Calu3 (cell line): ENCODE measurements at regions not wholly inside any gene's neighbourhood (a gene's known extent, or its start where the extent isn't known, plus 50 kb on each side); places are given as distances from the start of the nearest gene placed in this dataset.
A peak's percentile ranks its signal among the peaks of the same experiment; 100 is the strongest.

Source experiments
- BruUV-seq: library from RNA; stranded (reverse); fragments of 400-500 nt; replicated peaks from 2 replicates; lab custom pipeline; 2021; lab: Mats Ljungman, UMichigan
- CTCF ChIA-PET: fragments of 300-600 bp; sonication (Branson Sonifier 250); formaldehyde crosslinking; loops from one replicate; lab custom pipeline; 2022; ENCODE audit warnings: antibody characterized with exemption; lab: Charles Lee
- DNase-seq: peaks from one replicate; pipeline ENCODE4 v3.0.0; 2022
- H3K27ac Mint-ChIP-seq: one replicate; pipeline ENCODE4 v1.8.0; 2022; ENCODE audit warnings: mixed read lengths; ENCODE audit not compliant: unreplicated experiment
- H3K27me3 Mint-ChIP-seq: one replicate; pipeline ENCODE4 v1.8.0; 2022; ENCODE audit warnings: mixed read lengths; ENCODE audit not compliant: unreplicated experiment
- H3K36me3 Mint-ChIP-seq: one replicate; pipeline ENCODE4 v1.8.0; 2022; ENCODE audit warnings: mild to moderate bottlenecking, moderate library complexity, mixed read lengths; ENCODE audit not compliant: insufficient read depth, unreplicated experiment
- H3K4me1 Mint-ChIP-seq: one replicate; pipeline ENCODE4 v1.8.0; 2022; ENCODE audit warnings: mild to moderate bottlenecking, low read depth, mixed read lengths; ENCODE audit not compliant: unreplicated experiment
- H3K4me3 Mint-ChIP-seq: one replicate; pipeline ENCODE4 v1.8.0; 2022; ENCODE audit warnings: mild to moderate bottlenecking, low read depth, moderate library complexity, mixed read lengths; ENCODE audit not compliant: unreplicated experiment
- H3K9me3 Mint-ChIP-seq: one replicate; pipeline ENCODE4 v1.8.0; 2022; ENCODE audit warnings: low read depth, mixed read lengths; ENCODE audit not compliant: unreplicated experiment
- CTCF ChIP-seq: fragments of 200-600 bp; IDR thresholded peaks from one replicate; pipeline ENCODE4 v1.8.0; 2022; ENCODE audit warnings: antibody characterized with exemption; ENCODE audit not compliant: unreplicated experiment
- intact Hi-C: fragments of 100-400 bp; cut with micrococcal nuclease; formaldehyde crosslinking; loops from one replicate; pipeline ENCODE4 v1.10.0; 2022; ENCODE audit not compliant: unreplicated experiment

- DNase-seq = no peak
- H3K36me3 Mint-ChIP-seq = peaks cover 6% of the 10 kb centered on the region
- no peak for TF ChIP-seq CTCF
- CTCF ChIA-PET = interaction anchor here (1.1 kb wide), 1 partner anchor 9 kb away, joined by 3 read pairs; no protein-coding TSS in a partner anchor
- intact Hi-C loops = no loop called here
- H3K4me1 Mint-ChIP-seq = peaks cover 41% of the 10 kb centered on the region
- H3K4me3 Mint-ChIP-seq = no peak overlapping the region
- peak overlapping the region; percentile 91 for H3K27ac Mint-ChIP-seq
- peaks cover 2% of the 10 kb centered on the region for H3K9me3 Mint-ChIP-seq
- H3K27me3 Mint-ChIP-seq = no peaks in the 10 kb centered on the region
- BruUV-seq = no TSS peak
Measured at GRCh38 chr3:161987933-161988332, 491.3 kb downstream of the OTOL1 start.

DNA sequence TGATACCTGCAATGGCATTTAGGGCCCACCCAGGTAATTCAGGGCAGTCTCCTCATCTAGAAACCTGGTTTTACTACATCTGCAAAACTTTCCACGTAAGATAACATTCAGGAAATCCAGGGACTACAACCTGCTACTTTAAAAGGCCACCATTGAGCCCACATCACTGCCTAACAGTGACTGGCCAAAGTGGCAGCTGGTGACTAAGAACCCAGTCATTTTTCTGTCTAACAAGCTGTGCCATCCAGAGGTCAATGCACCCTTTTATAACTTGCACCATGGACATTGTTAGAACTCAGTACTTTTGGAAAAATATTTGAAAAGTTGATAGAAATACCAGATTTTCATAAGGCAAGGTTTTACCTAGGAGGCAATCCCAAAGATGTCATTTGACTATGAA, 492.4 kb downstream of the OTOL1 start:
- no TSS peak for BruUV-seq
- CTCF ChIA-PET = no interaction called here
- Mint-ChIP-seq H3K4me1 (peaks cover 41% of the 10 kb centered on the region), H3K27me3 (no peaks in the 10 kb centered on the region), H3K4me3 (no peak overlapping the region), H3K27ac (peak overlapping the region; percentile 91), H3K36me3 (peaks cover 6% of the 10 kb centered on the region), H3K9me3 (peaks cover 2% of the 10 kb centered on the region)
- intact Hi-C loops = no loop called here
- DNase-seq = peak; percentile 44
- no peak for TF ChIP-seq CTCF

GRCh38 chr3:161990036-161990435, 493.4 kb downstream of the OTOL1 start:
- no peak overlapping the region for H3K27ac Mint-ChIP-seq
- CTCF ChIA-PET = no interaction called here
- no peak for DNase-seq
- no peak for TF ChIP-seq CTCF
- H3K4me1 Mint-ChIP-seq = peaks cover 41% of the 10 kb centered on the region
- peaks cover 2% of the 10 kb centered on the region for H3K9me3 Mint-ChIP-seq
- no TSS peak for BruUV-seq
- intact Hi-C loops = no loop called here
- H3K36me3 Mint-ChIP-seq = peaks cover 6% of the 10 kb centered on the region
- no peak overlapping the region for H3K4me3 Mint-ChIP-seq
- no peaks in the 10 kb centered on the region for H3K27me3 Mint-ChIP-seq

DNA sequence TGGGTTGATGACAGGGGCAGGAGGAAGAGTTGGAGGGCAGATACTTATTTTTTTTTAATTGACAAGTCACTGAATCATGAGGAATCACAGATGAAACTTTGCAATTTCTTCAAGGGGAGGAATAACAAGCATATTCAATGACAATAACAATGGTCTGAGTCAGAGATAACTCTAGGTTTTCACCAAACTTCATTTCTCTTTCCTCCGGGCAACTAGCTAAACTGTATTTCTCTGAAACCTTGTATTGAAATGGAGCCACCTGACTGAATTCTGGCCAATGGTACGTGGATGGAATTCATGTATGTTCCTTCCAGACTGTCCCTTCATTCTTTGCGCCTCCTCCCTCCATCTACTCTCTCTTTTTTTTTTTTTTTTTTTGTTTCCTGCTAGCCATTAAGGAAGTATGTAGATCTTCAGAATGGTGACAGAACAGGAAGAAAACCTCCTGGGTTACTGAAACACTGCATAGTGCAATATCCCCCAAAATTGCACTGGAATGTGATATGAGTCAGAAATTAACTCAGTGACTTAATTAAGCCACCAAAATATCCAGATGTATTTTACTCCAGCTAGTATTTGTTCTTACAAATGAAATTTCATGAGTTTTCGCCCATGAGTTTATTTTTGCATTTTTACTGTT, 495.4 kb downstream of the OTOL1 start:
- Mint-ChIP-seq H3K4me1 (peaks cover 41% of the 10 kb centered on the region), H3K9me3 (peaks cover 2% of the 10 kb centered on the region), H3K36me3 (peaks cover 6% of the 10 kb centered on the region), H3K4me3 (no peak overlapping the region), H3K27ac (peak overlapping the region; percentile 82), H3K27me3 (no peaks in the 10 kb centered on the region)
- TF ChIP-seq CTCF = no peak
- BruUV-seq = no TSS peak
- DNase-seq = no peak
- CTCF ChIA-PET = interaction anchor here (0.6 to 0.9 kb wide), 3 partner anchors 21 to 774 kb away, joined by 3 to 8 read pairs (median 3); no protein-coding TSS in a partner anchor
- intact Hi-C loops = no loop called here
